ENCODE measurements at regions not wholly inside any gene's neighbourhood (a gene's known extent, or its start where the extent isn't known, plus 50 kb on each side); places are given as distances from the start of the nearest gene placed in this dataset.
"Not testable (repeated sequence)": the region's sequence is repeated elsewhere in the genome, so short reads cannot be mapped to it uniquely, and the experiment has no call there.

- DNase-seq (ENCODE audit: low spot score): peak; percentile 92
These were observed 110.2 kb upstream of the FOXQ1 start for GRCh38 chr6:1201547-1202200.

DNA sequence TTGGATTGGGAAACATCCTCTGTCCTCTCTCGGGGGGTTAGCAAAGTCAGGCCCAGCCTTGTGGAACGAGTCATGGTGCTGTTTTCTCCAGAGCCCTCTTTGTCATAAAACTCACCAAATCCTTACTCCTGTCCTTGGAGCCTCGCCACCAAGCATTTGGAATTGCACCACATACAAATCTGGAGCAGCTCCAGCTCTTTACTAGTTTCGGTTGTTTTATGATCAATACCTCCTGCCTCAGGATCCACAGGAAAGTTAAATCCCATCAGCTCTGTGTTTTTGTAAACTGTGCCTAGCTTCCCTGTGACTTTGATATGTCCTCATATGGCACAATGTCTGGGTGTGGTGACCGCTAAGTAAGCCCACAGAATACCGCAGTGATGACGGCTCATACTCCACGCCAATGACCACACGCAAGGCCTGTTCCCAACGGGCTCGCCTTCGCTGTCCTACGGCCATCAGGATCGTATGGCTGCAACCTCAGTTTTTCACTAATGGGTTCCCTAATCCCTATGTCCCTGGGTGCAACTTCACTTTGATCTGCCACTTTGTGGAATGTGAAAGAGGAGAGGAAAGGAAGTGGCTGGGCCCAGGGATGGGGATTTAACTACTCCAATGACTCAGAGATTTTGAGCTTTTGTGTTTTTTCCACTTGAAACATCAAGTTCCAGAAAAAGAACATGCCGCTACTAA, 111.3 kb upstream of the FOXQ1 start:
- peak; percentile 99 for DNase-seq (ENCODE audit: low spot score)

DNA sequence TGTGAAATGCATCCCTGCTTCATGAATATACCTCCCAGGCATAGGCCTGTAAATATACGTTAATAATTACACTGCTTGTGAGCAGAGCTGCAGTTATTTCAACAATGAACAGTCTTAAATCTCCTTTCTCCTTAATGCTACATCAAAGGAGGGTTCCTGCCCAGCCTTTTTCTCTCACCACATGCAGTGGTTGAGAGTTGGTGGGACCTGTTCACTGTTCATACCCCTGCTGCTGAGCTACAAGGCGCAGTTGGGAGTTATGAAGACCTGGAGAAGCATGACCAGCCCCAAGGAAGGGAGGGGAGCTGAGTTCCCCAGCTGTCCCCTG, 111.9 kb upstream of the FOXQ1 start:
- DNase-seq (ENCODE audit: low spot score): peak; percentile 89

- DNase-seq (ENCODE audit: low spot score): no peak
These were observed 114.6 kb upstream of the FOXQ1 start for GRCh38 chr6:1197309-1197708.

- DNase-seq (ENCODE audit: low spot score): no peak
These were observed 120.7 kb upstream of the FOXQ1 start for GRCh38 chr6:1191141-1191630.

DNA sequence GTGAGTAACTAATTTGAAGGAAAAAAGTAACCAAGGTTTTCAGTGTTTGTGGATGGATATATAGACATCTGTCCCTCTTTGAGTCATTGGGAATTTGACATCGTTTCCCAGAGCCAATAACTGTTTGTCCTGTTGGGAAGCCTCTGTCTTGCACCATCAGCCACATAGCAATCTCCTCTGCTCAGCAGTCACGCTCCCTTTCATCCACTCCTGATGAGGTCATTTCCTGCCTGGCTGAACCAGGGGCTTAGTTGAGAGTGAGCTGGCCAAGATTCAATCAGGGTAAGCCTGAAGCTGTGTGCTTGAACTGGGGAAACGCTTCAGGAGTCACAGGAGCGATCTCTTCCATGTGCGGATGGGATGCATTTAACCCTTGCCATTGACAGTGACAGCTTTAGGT, 121.5 kb upstream of the FOXQ1 start:
- DNase-seq (ENCODE audit: low spot score): peak; percentile 93

GRCh38 chr6:1188199-1188598, 123.7 kb upstream of the FOXQ1 start:
- DNase-seq (ENCODE audit: low spot score): no peak

DNA sequence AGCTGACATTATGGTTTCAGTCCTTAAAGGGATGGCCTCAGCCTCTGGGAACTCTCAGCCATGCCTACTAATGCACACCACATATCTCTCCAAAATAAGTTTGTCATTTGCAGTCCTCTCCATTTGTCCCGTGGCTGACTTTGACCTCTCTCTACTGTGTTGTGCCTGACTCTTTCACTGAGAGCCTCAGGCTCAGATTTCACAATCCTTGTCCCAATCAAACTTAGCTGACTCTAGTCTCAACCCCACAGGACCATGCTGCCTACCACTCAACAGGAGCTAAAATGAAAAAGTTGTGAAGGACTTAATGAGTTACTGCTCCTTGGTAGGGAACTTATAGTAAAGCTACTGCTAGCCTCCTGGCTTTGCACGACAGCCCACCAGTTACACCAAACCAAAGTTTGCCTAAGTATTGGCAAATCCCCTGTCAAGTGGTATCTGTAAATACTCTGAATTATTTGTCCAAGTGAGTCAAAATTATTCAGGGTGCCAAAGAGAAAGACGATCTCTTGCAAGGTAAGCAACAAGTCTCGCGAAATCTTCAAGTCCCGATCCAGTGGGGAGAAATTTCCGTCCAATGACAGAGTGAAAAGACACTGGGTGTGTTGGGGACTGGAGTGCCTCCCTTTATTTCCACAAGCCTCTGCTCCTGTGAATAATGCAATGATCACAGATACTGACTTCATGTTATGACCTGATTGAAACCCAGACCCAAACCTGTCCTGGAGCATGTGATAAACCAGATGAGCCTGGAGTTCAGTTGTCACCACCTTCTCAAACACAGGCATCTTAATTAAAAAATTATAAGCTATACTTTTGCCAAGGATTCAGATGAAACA, 124.4 kb upstream of the FOXQ1 start:
- no peak for DNase-seq (ENCODE audit: low spot score)

DNA sequence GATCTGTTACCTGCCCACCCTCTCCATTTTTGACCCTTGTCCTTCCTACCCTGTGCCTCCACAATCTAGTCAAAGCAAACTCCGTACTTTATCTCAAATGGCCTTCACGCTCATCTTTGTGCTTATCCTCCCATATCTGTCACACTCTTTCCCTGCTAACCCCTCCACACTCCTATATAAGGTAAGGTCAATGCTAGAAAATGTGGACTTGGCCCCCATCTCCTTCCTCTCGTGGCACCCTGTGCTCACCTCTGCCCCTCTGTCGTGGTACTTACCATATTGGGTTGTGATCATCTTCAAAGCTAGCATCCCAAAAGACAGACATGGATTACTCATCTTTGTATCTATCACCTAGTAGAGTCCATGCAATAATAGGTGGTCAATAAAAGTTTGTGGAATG, 127.6 kb upstream of the FOXQ1 start:
- DNase-seq (ENCODE audit: low spot score): no peak

- no peak for DNase-seq (ENCODE audit: low spot score)
These were observed 129.0 kb upstream of the FOXQ1 start for GRCh38 chr6:1182722-1183521.

GRCh38 chr6:1181939-1182605, 129.8 kb upstream of the FOXQ1 start:
- DNase-seq (ENCODE audit: low spot score): no peak

DNA sequence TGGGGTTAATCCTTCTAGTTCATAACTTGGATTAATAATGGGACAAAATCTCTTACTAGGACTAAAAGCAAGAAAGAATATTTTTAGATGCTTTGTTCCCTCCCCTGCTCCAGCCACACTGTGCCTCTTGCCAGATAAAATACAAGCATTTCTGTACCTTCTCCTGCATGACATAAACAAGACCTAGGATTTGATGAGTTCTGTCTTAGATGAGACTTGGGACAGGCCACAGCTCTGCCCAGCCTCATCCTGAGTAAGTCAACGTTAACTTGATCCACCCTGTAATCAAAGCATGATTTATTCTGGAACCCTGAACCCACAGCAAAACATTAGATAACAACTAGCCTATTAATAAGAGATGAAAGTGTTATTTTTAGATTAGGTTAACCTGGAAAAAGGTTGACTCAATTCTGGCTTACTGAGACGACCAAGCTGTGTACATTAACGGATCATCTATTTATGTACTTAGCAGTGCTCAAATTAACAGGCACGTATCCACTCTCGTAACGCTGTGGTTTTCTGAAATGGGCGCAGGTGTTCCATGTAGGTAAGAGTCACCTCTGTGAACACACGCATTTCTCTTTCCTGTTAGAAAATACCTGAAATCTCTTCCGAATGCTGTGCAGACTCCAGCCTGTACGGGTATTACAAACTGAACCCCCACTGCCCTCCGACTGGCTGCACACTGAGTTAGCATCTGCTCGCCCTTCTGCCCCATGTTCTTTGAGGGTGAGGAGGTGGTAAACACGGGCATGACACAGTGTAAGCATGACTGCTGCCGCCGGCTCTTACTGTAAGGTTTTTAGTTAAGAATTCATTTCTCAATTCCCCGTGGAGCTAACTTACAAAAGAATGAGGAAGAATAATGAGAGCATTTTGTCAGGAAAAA, 132.1 kb upstream of the FOXQ1 start:
- DNase-seq (ENCODE audit: low spot score): peak; percentile 68

GRCh38 chr6:1178590-1178989, 133.3 kb upstream of the FOXQ1 start:
- no peak for DNase-seq (ENCODE audit: low spot score)

DNA sequence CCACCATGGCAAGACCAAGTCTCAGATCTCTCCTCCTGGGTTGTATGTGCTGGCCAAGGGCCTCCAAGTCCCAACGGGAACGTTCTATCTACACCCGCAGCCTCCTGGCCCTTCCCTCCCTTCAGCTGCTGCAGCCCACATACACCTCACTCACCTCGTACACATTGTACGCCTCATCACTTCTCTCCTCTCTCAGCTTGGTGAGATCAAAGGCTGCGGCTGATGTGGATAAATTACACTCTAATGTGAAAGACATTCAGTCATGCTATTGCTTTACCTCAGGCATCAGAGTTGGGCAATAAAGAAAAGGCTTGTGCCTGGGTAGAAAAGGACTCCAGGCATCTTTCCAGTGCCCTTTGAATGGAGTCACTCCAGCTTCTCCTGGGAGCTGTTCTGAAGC, 135.3 kb upstream of the FOXQ1 start:
- DNase-seq (ENCODE audit: low spot score): peak; percentile 93

DNA sequence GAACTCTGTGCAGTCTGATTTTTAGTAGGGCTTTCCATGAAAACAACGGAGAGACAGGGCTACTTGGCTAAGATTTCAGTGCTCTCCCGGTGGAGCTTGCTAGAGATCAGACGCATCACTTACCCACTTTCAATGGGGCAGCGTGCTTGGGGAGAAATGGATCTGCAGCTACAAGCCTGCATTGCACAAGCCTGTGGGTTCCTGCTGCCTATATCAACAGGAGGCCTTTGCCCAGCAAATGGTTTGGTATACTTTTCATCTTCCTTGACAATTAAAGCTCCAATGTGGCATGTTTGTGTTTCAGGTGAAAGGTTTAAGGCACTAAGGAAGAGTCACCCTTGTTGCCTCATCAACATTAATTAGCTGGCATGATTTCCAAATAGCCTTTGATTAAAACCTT, 136.0 kb upstream of the FOXQ1 start:
- DNase-seq (ENCODE audit: low spot score): peak; percentile 15

DNA sequence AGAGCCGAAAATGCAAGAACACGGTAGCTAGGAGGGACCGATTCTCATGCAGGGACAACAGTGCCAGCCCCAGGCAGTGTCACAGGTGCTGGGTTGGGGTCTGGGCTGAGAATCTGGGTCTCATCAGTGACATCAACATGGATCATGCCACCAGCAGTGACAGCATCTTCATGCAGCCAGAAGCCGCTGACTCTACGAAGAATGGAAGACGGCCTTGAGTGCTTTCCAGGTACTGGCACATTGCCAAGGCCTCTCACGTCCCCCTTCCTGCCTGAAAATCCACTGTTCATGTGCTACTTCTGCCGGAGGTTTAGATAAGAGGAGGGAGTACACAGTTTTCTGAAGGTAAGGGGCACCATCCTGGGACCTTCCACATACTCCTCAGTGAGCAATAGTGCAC, 141.1 kb upstream of the FOXQ1 start:
- no peak for DNase-seq (ENCODE audit: low spot score)

DNA sequence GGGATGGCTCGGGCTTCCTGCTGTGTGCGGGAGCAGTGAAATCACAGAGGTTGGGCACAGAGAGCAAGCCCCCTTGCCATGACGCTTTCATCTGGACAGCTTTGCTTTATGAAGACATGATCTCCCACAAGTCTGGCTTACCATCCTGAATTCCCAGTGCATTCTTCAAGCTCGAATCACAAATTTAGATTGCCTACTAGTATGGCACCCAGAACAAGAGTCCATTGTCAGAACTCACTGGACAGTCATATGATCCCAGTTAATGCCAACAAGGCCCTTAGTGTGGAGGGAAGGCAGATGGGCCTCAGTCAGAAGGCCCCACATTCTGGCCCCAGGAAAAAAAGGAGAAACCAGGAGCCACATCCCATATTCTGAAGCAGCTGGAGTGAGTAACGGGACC, 147.3 kb upstream of the FOXQ1 start:
- DNase-seq (ENCODE audit: low spot score): peak; percentile 25

GRCh38 chr6:1163501-1163900, 148.4 kb upstream of the FOXQ1 start:
- no peak for DNase-seq (ENCODE audit: low spot score)

GRCh38 chr6:1162367-1163275, 149.3 kb upstream of the FOXQ1 start:
- no peak for DNase-seq (ENCODE audit: low spot score)

GRCh38 chr6:1156411-1156810, 155.5 kb upstream of the FOXQ1 start:
- DNase-seq (ENCODE audit: low spot score): not testable (repeated sequence)
